Adrenal gland (tissue), 5 donors: ENCODE measurements at regions not wholly inside any gene's neighbourhood (a gene's known extent, or its start where the extent isn't known, plus 50 kb on each side); places are given as distances from the start of the nearest gene placed in this dataset.

Experiments used
- POLR2A ChIP-seq, 2 donors: fragments of 450-650 bp; IDR thresholded peaks; one replicate each; pipeline ENCODE4 v1.6.1; 2017; ENCODE audit warnings: antibody characterized with exemption in 2 of 2, mild to moderate bottlenecking in 2 of 2, moderate library complexity in 1 of 2
- TF ChIP-seq, protein P1 (sequence below), 6 experiments: fragments of 450-650 bp in 4 of 6; fragments of 200-600 bp in 2 of 6; sonication (generic) in 1 of 6; IDR thresholded peaks; 1 replicate in 5 of 6; 2 replicates in 1 of 6; pipeline versions ENCODE4 v1.5.1 to v1.8.0; 2016 to 2021; ENCODE audit warnings: antibody characterized with exemption in 6 of 6, mild to moderate bottlenecking in 2 of 6, moderate library complexity in 1 of 6
- donor health status: DM: no; HTN: no; CAD: no.

DNA sequence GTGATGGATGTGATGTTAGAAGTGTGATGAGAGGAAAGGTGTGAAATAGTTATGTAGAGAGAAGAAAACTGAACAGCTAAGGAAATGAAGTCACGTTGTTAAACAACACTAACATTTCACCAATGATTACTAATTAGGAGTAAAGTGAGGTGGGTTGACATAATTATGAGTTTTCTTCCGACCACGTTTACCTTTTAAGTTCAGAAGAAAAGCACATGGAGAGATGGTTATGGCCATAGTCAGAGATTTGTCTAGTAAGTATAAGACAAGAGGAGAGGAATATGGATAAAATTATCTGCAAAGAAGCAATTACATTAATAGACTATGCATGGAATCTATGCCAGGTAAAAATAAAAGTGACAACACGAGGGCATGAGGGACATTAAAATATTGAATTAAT lies 551.3 kb upstream of the TECRL start:
- TF ChIP-seq, protein P1, sequence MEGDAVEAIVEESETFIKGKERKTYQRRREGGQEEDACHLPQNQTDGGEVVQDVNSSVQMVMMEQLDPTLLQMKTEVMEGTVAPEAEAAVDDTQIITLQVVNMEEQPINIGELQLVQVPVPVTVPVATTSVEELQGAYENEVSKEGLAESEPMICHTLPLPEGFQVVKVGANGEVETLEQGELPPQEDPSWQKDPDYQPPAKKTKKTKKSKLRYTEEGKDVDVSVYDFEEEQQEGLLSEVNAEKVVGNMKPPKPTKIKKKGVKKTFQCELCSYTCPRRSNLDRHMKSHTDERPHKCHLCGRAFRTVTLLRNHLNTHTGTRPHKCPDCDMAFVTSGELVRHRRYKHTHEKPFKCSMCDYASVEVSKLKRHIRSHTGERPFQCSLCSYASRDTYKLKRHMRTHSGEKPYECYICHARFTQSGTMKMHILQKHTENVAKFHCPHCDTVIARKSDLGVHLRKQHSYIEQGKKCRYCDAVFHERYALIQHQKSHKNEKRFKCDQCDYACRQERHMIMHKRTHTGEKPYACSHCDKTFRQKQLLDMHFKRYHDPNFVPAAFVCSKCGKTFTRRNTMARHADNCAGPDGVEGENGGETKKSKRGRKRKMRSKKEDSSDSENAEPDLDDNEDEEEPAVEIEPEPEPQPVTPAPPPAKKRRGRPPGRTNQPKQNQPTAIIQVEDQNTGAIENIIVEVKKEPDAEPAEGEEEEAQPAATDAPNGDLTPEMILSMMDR (IDR thresholded peaks at IDR 0.05): no peak
- no peak for TF ChIP-seq POLR2A (IDR thresholded peaks at IDR 0.05)
